HCT116 (cell line): ENCODE measurements at regions not wholly inside any gene's neighbourhood (a gene's known extent, or its start where the extent isn't known, plus 50 kb on each side); places are given as distances from the start of the nearest gene placed in this dataset.

ENCODE experiments used
- ATAC-seq: fragments of 200-7000 bp; cut with Tn5 transposase; 2 replicates; pipeline ENCODE4 v1.9.1; 2020; ENCODE audit warnings: mild to moderate bottlenecking, moderate library complexity
- BruUV-seq: library from RNA; stranded (reverse); fragments of 400-500 nt; replicated peaks from 2 replicates; lab custom pipeline; 2021; lab: Mats Ljungman, UMichigan
- CTCF ChIA-PET: fragments of 300-600 bp; sonication (Branson Sonifier 250); formaldehyde crosslinking; loops from one replicate; lab custom pipeline; 2021; ENCODE audit warnings: antibody characterized with exemption; lab: Charles Lee
- POLR2A ChIA-PET: fragments of 300-600, 350-600 bp; sonication (Branson Sonifier 250); formaldehyde crosslinking; loops from one replicate; lab custom pipeline; 2021; ENCODE audit warnings: antibody characterized with exemption; lab: Charles Lee
- RAD21 ChIA-PET, 2 experiments: fragments of 300-600 bp; sonication (Branson Sonifier 250); formaldehyde crosslinking; loops; one replicate each; lab custom pipeline; 2023; ENCODE audit warnings: low total read pairs in 2 of 2; ENCODE audit not compliant: uncharacterized antibody in 2 of 2, unreplicated experiment in 2 of 2, low non-redundant PET in 1 of 2; lab: Charles Lee
- DNase-seq: peaks from one replicate; pipeline ENCODE4 v3.0.0-alpha.2; 2010; ENCODE audit warnings: low read depth, low spot score
- H2AFZ ChIP-seq: fragments of 200-600 bp; shearing (Covaris generic), sonication (generic); 2 replicates; pipeline ENCODE4 v1.6.1; 2017; ENCODE audit warnings: low read depth, mixed run types, mixed read lengths, antibody characterized with exemption, low read length; ENCODE audit not compliant: poor library complexity, severe bottlenecking
- H3K27ac ChIP-seq: 2 replicates; pipeline ENCODE4 v1.5.1; 2012; ENCODE audit warnings: low read depth, low read length
- H3K27me3 ChIP-seq: fragments of 200-600 bp; sonication (generic); 2 replicates; pipeline ENCODE4 v1.6.1; 2016; ENCODE audit warnings: mixed run types, low read length, mixed read lengths; ENCODE audit not compliant: insufficient read depth
- H3K36me3 ChIP-seq, 2 experiments: fragments of 200-500 bp in 1 of 2; fragments of 200-600 bp in 1 of 2; sonication (Bioruptor generic) in 1 of 2; sonication (generic) in 1 of 2; 2 replicates each; pipeline versions ENCODE4 v1.5.1 to v1.6.1; 2014 to 2016; ENCODE audit warnings: low read length in 2 of 2, inconsistent platforms in 1 of 2, mixed read lengths in 1 of 2, mixed run types in 1 of 2; ENCODE audit not compliant: insufficient read depth in 2 of 2, control insufficient read depth in 1 of 2
- H3K4me1 ChIP-seq, 2 experiments: fragments of 200-600 bp in 1 of 2; sonication (generic) in 1 of 2; 2 replicates each; pipeline versions ENCODE4 v1.5.1 to v1.6.1; 2012 to 2017; ENCODE audit warnings: low read length in 2 of 2, inconsistent platforms in 1 of 2, mild to moderate bottlenecking in 1 of 2, mixed read lengths in 1 of 2, mixed run types in 1 of 2, moderate library complexity in 1 of 2; ENCODE audit not compliant: insufficient read depth in 2 of 2, control insufficient read depth in 1 of 2
- H3K4me2 ChIP-seq: fragments of 200-600 bp; sonication (generic); 2 replicates; pipeline ENCODE4 v1.6.1; 2017; ENCODE audit warnings: mixed run types, low read length, mixed read lengths
- H3K4me3 ChIP-seq, 2 experiments: fragments of 200-600 bp in 1 of 2; sonication (generic) in 1 of 2; replicated peaks in 1 of 2; 2 replicates each; pipeline ENCODE4 v1.5.1; 2011 to 2016; ENCODE audit warnings: low read length in 2 of 2, control low read depth in 1 of 2, low read depth in 1 of 2, mild to moderate bottlenecking in 1 of 2, mixed read lengths in 1 of 2, mixed run types in 1 of 2
- H3K79me2 ChIP-seq: fragments of 200-600 bp; sonication (generic); 2 replicates; pipeline ENCODE4 v1.6.1; 2017; ENCODE audit warnings: mild to moderate bottlenecking, mixed run types, low read length, moderate library complexity, mixed read lengths; ENCODE audit not compliant: insufficient read depth
- H3K9ac ChIP-seq: fragments of 200-600 bp; sonication (generic); 2 replicates; pipeline ENCODE4 v1.6.1; 2016; ENCODE audit warnings: low read length, mixed read lengths
- H3K9me2 ChIP-seq: fragments of 200-600 bp; sonication (generic), shearing (Covaris generic); 2 replicates; pipeline ENCODE4 v1.6.1; 2017; ENCODE audit warnings: mixed run types, mild to moderate bottlenecking, moderate library complexity; ENCODE audit not compliant: insufficient read depth
- H3K9me3 ChIP-seq, 2 experiments: fragments of 200-500 bp in 1 of 2; fragments of 200-600 bp in 1 of 2; sonication (Bioruptor generic) in 1 of 2; sonication (generic) in 1 of 2; 2 replicates each; pipeline ENCODE4 v1.6.1; 2014 to 2017; ENCODE audit warnings: low read length in 2 of 2, mixed read lengths in 2 of 2, inconsistent platforms in 1 of 2, low read depth in 1 of 2, mild to moderate bottlenecking in 1 of 2, mixed run types in 1 of 2, moderate library complexity in 1 of 2; ENCODE audit not compliant: control insufficient read depth in 1 of 2, insufficient read depth in 1 of 2
- H4K20me1 ChIP-seq: fragments of 200-600 bp; sonication (generic), shearing (Covaris generic); 2 replicates; pipeline ENCODE4 v1.6.1; 2017; ENCODE audit warnings: mixed run types, mild to moderate bottlenecking, moderate library complexity; ENCODE audit not compliant: insufficient read depth
- EGR1 ChIP-seq: IDR thresholded peaks from 2 replicates; pipeline ENCODE4 v1.6.1; 2012; ENCODE audit warnings: low read depth
- ELF1 ChIP-seq: IDR thresholded peaks from 2 replicates; pipeline ENCODE4 v1.6.1; 2012; ENCODE audit warnings: low read depth, borderline replicate concordance
- JUND ChIP-seq: IDR thresholded peaks from 2 replicates; pipeline ENCODE4 v1.6.1; 2012
- POLR2A ChIP-seq: IDR thresholded peaks from 2 replicates; pipeline ENCODE4 v1.7.0; 2011; ENCODE audit warnings: borderline replicate concordance; ENCODE audit not compliant: insufficient read depth, insufficient read length; ENCODE audit errors: extremely low read depth
- RAD21 ChIP-seq: IDR thresholded peaks from 2 replicates; pipeline ENCODE4 v1.6.1; 2012; ENCODE audit warnings: low read depth, mild to moderate bottlenecking
- SRF ChIP-seq: IDR thresholded peaks from 2 replicates; pipeline ENCODE4 v1.6.1; 2012; ENCODE audit warnings: low read depth
- intact Hi-C: fragments of 100-400 bp; cut with micrococcal nuclease; formaldehyde crosslinking; loops from 2 replicates; pipeline ENCODE4 v1.10.0; 2022
- TF ChIP-seq, protein P1 (sequence below), 3 experiments: fragments of 200-600 bp in 1 of 3; sonication (generic) in 1 of 3; IDR thresholded peaks in 2 of 3; conservative IDR thresholded peaks in 1 of 3; 2 replicates each; pipeline ENCODE4 v1.5.1; 2012 to 2017; ENCODE audit warnings: low read depth in 2 of 3, low read length in 2 of 3, antibody characterized with exemption in 1 of 3, borderline replicate concordance in 1 of 3, control low read depth in 1 of 3, mild to moderate bottlenecking in 1 of 3, mixed read lengths in 1 of 3, mixed run types in 1 of 3, moderate library complexity in 1 of 3; ENCODE audit not compliant: insufficient read depth in 1 of 3
- TF ChIP-seq, protein P2 (sequence below): IDR thresholded peaks from 2 replicates; pipeline ENCODE4 v1.6.1; 2011; ENCODE audit warnings: mild to moderate bottlenecking, low read length, moderate library complexity; ENCODE audit not compliant: insufficient replicate concordance; ENCODE audit errors: extremely low read depth

DNA sequence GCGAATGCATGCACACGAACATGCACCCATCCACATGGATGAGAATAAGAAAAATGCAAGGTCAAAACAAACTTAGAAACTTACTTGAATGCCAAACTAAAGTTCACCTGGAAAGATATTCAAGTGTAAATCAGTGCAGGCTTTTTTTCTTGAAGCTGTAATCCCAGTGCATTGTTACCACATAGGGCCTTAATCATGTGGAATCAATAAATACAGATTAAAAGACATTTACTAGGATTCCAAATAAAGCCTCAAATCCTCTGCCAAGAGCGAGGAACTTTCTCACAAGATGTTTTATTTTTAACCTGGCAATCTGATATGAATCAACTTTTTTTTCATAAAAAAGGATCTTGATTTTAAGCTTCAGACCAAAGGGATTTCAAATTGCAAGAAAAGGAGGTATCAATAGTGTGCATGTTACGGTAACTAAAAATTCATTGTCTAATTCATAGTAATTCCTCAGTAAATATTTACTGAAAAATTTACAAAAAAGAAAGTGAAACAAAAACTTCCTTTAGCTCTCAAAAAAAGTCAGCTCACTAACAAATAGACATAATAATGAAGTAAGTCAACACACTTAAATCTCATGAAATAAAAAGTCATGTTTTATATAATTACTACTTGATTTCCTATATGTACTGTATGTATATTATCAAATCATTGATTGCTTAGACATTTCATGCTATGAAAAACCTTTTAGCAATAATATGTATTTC, 978.6 kb downstream of the PLOD2 start:
- DNase-seq, result no peak
- H3K9me3 ChIP-seq, result no peaks in the 10 kb centered on the region
- no TSS peak for BruUV-seq
- intact Hi-C loops, result no loop called here
- H3K4me1 ChIP-seq, result no peaks in the 10 kb centered on the region
- POLR2A ChIA-PET, result no interaction called here
- no peak overlapping the region for H3K4me2 ChIP-seq
- CTCF ChIA-PET, result no interaction called here
- no peak overlapping the region for H2AFZ ChIP-seq
- no peak overlapping the region for H3K27ac ChIP-seq
- no peak overlapping the region for H3K9ac ChIP-seq
- TF ChIP-seq RAD21 (no peak), EGR1 (no peak), JUND (no peak), ELF1 (no peak), POLR2A (no peak), SRF (no peak)
- TF ChIP-seq, protein P1, sequence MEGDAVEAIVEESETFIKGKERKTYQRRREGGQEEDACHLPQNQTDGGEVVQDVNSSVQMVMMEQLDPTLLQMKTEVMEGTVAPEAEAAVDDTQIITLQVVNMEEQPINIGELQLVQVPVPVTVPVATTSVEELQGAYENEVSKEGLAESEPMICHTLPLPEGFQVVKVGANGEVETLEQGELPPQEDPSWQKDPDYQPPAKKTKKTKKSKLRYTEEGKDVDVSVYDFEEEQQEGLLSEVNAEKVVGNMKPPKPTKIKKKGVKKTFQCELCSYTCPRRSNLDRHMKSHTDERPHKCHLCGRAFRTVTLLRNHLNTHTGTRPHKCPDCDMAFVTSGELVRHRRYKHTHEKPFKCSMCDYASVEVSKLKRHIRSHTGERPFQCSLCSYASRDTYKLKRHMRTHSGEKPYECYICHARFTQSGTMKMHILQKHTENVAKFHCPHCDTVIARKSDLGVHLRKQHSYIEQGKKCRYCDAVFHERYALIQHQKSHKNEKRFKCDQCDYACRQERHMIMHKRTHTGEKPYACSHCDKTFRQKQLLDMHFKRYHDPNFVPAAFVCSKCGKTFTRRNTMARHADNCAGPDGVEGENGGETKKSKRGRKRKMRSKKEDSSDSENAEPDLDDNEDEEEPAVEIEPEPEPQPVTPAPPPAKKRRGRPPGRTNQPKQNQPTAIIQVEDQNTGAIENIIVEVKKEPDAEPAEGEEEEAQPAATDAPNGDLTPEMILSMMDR (IDR thresholded peaks at IDR 0.05 in 2 of 3, conservative IDR thresholded peaks at IDR 0.05 in 1 of 3; ENCODE audit: borderline replicate concordance in 1 of 3, insufficient read depth in 1 of 3, low read depth in 2 of 3, low read length in 2 of 3), result no peak
- TF ChIP-seq, protein P2, sequence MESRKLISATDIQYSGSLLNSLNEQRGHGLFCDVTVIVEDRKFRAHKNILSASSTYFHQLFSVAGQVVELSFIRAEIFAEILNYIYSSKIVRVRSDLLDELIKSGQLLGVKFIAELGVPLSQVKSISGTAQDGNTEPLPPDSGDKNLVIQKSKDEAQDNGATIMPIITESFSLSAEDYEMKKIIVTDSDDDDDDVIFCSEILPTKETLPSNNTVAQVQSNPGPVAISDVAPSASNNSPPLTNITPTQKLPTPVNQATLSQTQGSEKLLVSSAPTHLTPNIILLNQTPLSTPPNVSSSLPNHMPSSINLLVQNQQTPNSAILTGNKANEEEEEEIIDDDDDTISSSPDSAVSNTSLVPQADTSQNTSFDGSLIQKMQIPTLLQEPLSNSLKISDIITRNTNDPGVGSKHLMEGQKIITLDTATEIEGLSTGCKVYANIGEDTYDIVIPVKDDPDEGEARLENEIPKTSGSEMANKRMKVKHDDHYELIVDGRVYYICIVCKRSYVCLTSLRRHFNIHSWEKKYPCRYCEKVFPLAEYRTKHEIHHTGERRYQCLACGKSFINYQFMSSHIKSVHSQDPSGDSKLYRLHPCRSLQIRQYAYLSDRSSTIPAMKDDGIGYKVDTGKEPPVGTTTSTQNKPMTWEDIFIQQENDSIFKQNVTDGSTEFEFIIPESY, result no peak
- H3K36me3 ChIP-seq, result no peaks in the 10 kb centered on the region
- no peaks in the 10 kb centered on the region for H3K9me2 ChIP-seq
- ATAC-seq, result no peak
- H3K79me2 ChIP-seq, result no peaks in the 10 kb centered on the region
- no peak overlapping the region for H3K4me3 ChIP-seq
- no peaks in the 10 kb centered on the region for H4K20me1 ChIP-seq
- RAD21 ChIA-PET, result no interaction called here
- no peaks in the 10 kb centered on the region for H3K27me3 ChIP-seq
